HT1080 (cell line): ENCODE measurements at regions not wholly inside any gene's neighbourhood (a gene's known extent, or its start where the extent isn't known, plus 50 kb on each side); places are given as distances from the start of the nearest gene placed in this dataset.

ENCODE experiments used
- DNase-seq: peaks from one replicate; pipeline ENCODE4 v3.0.0-alpha.2; 2015; ENCODE audit warnings: low read depth

DNA sequence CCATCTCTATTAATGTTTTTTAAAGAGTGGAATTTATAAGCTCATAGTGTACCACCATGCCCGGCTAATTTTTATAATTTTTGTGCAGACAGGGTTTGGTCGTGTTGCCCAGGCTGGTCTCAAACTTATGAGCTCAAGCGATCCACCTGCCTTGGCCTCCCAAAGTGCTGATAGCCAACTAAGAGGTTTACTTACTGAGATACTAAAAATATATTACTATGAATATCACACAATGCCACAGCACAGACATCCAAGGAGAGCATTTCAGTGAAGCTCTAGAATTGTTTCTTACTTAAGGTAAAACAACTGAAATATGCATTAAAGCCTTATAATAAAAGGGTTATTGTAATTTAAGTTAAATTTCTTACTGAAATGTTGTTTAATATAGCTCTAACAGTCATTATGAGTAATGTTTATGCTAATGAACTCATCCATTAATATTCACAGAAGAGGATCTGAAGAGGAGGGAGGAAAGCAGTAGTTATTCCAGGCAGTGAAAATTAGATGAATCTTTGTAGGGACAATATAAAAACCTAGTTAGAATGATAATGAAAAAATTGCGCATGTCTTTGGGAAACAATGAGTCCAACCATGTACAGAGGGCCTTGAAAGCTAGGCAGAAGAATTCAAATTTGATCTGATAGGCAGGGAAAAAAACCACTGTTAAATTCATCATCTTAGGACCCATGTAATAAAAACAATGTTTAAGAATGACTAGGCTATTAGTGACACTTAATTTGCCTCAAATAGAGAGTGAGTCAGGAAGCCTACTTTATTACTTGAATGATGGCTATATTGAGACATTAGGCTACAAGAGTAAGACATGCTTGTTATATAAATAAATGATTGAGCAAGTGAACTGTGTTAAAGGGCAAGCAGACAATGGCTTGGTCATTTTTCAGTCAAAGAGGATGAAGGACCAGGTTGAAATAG is 99.2 kb downstream of the SLC41A2 start:
- DNase-seq = no peak

DNA sequence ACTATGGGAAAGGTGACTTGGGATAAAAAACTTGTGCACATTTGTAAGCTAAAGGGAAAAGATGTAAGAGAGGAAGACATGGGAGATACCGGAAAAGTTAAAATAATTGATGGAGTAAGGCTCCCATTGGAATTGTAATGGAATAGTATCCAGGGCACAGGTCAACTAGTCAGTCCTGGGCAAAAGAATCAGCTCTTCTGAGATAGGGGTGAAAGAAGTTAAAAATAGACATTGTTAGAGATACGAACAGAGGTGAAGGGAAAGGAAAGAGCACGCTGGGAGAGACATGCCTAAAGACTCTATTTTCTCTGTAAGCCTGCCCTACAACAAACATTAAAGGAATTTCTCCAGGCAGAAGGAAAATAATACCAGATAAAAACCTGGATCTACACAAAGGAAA is 101.6 kb downstream of the SLC41A2 start:
- DNase-seq = no peak

- DNase-seq = no peak
Measured at GRCh38 chr12:104855599-104855998, 102.5 kb downstream of the SLC41A2 start.

DNA sequence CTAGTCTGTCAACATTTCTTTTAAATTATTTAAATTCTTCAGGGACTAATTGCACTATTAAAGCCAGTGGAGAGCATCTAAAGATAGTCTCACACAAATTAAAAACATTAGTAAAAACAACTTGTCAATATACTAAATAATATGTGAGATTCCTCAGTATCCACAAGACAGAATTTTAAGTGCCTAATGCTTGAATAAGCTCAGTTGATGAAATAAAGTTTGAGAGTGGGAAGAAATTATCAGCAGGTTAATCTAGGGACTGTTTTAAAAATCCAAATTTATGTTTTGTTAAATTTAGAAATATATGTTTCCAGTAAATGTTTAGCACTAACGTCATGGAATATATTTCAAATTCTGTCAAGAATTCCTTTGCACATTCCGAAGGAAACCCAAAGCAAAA is 105.2 kb downstream of the SLC41A2 start:
- DNase-seq = no peak

- no peak for DNase-seq
Measured at GRCh38 chr12:104852102-104852501, 106.0 kb downstream of the SLC41A2 start.

DNA sequence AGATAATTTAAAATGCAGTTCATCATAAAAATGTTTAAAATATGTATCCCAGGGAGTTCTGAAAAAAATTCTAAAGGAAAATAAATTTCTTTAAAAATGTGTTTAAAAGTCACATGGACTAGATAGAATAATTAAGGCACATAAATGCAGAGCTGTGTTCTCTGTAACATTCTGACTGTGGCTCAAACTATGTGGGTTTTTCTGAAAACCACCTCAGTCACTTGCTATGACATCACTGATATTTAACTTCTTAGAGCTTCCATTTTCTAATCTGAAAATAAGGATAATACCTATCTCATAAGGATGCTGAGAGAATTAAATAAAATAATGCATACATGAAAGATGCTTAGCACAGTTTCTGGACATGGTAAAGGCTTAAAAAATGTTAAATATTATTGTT is 107.3 kb downstream of the SLC41A2 start:
- no peak for DNase-seq

DNA sequence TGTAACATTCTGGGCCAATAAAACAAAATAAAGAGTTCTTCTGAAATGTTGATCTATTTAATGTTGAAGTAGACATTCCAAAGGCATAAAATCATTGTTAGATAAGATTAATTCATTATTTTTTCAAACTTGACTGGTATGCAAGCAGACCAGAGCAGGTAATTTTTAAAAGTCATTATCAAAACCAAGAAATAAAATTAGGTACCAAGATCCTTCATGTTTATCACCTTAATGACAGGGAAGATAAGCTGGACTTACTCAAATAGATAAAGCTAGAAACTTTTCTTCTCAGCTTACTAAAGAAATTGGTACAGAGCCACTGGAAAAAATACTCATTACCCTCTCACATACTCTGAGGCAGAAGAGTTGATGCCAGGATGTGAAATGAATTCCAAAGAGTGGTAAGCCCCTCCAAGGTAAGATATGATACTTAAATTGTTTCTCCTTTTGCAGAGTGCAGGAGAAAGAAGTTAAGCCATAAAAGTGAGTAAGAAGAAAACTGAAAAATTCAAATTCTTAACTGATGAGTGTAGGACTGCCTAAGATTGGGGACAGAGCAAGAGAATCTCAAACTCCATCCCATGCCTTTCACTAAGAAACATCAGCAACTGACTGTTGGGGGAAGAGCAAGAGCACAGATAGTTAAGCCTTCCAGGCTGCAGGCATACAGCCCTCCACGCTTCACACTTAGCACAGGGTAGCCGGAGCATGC is 111.9 kb downstream of the SLC41A2 start:
- DNase-seq = no peak

DNA sequence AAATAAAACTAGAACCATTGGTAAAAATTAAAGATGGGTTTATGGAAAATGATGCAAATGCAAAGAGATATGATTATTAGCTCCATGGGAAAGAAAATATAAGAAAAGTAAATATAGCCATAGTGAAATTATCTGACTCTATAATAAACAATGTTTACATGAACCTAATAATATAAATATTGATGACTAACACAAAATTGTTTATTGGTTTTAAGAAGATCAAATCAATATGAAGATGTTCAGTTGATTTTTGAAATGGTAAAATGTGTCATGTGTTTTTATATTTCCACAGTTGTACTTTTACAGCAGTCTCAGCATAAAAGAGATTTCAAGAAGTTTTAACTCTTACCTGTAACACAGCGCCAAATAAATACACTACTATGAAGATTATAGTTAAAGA is 114.0 kb downstream of the SLC41A2 start:
- no peak for DNase-seq

GRCh38 chr12:104840262-104840661 is 117.8 kb downstream of the SLC41A2 start:
- DNase-seq = no peak

- DNase-seq = no peak
Measured at GRCh38 chr12:104835317-104835716, 122.8 kb downstream of the SLC41A2 start.

GRCh38 chr12:104834607-104835006 is 123.5 kb downstream of the SLC41A2 start:
- no peak for DNase-seq

DNA sequence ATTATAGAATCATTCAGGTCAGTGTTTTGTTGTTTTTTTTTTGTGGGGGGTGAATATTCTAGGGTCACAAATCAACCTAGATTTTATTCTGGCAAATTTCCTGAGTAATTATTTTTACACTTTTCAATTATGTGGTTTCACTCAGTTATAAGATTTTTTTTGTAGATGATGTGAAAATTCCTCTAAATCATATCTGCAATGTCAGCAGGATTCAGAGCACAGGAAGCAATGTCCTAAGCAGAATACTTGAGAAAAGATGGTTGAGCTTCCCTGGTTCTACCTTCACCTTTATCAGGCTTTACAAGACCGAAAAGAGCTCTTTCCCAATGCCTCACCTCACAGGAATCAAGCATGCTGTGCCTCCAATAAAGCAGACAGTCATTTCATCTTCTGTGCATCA is 124.3 kb downstream of the SLC41A2 start:
- DNase-seq = no peak

GRCh38 chr12:104828015-104828414 is 130.1 kb downstream of the SLC41A2 start:
- no peak for DNase-seq

GRCh38 chr12:104827587-104827986 is 130.5 kb downstream of the SLC41A2 start:
- no peak for DNase-seq

GRCh38 chr12:104825408-104825807 is 132.7 kb downstream of the SLC41A2 start:
- peak; percentile 25 for DNase-seq

- no peak for DNase-seq
Measured at GRCh38 chr12:104823985-104824461, 134.1 kb downstream of the SLC41A2 start.

DNA sequence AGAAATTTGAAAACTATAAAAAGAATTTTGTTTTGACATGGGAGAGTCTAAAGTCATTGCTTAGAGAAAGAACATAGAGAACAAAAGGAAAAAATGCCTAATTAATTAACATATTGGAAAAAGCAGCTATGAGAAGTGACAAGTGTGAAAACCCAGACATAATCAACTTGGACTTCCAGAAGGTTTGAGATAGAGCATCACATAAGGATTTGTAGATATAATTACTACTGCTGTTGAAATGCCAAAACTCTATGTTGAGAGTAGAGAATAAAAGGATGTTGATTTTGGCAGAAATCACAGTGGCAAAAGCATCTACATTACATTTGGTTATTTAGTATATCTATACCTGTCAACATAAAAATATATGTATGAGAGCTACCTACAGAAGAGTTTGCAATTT is 135.1 kb downstream of the SLC41A2 start:
- DNase-seq = no peak

DNA sequence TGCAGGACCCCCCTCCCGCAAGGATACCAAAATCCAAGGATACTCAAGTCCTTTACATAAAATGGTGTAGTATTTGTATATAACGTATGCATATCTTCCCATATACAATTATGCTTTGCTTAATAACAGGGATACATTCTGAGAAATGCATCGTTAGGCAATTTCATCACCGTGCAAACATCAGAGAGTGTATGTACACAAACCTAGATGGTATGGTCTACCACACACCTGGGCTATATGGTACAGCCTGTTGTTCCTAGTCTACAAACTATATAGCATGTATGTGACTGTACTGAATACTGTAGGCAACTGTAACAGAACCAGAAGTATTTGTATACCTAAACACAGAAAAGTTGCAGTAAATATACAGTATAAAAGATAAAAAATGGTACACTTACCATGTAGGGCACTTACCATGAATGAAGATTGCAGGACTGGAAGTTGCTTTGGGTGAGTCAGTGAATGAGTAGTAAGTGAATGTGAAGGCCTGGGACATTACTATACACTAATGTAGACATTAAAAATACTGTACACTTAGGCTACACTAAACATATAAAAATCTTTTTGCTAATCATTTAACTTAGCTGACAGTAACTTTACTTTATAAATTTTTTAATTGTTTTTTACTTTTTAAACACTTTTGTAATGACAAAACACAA is 141.1 kb downstream of the SLC41A2 start:
- peak; percentile 18 for DNase-seq

- no peak for DNase-seq
Measured at GRCh38 chr12:104815935-104816334, 142.2 kb downstream of the SLC41A2 start.

DNA sequence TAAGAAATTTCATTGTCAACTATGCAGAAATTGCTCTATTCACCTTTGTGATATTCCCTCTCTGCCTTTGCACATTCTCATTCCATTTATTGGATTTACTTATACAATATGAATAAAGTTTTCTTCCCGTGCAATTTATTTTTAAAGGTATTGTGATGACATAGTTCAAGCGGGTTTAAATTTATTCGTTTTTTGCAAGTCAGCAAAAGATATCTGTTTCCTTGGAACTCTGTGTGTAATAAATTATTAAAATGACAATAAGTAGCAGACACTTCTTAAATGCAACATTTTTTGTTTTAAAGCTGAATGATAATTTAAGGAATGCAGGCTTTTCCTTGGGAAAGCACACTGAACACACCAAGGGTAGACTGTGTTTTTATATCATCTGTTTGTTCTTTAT is 143.1 kb downstream of the SLC41A2 start:
- no peak for DNase-seq
